ENCODE measurements at regions not wholly inside any gene's neighbourhood (a gene's known extent, or its start where the extent isn't known, plus 50 kb on each side); places are given as distances from the start of the nearest gene placed in this dataset.

DNA sequence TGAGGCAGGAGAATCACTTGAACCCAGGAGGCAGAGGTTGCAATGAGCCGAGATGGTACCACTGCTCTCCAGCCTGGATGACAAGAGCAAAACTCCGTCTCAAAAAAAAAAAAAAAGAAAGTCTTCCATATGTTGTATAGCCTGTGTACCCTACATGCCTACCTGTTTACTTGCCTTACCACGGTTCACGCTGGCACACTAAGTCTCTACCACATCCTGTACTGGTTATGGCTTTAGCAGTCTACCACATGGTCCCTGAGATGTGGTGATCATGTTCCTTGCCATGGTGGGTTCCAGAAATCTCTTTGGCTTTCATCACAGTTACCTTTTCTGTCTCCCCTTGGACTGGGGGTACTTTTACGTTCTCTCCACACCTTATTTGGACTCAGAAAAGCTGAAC is 63.8 kb upstream of the TBC1D5 start:
- TF ChIP-seq, protein P1, sequence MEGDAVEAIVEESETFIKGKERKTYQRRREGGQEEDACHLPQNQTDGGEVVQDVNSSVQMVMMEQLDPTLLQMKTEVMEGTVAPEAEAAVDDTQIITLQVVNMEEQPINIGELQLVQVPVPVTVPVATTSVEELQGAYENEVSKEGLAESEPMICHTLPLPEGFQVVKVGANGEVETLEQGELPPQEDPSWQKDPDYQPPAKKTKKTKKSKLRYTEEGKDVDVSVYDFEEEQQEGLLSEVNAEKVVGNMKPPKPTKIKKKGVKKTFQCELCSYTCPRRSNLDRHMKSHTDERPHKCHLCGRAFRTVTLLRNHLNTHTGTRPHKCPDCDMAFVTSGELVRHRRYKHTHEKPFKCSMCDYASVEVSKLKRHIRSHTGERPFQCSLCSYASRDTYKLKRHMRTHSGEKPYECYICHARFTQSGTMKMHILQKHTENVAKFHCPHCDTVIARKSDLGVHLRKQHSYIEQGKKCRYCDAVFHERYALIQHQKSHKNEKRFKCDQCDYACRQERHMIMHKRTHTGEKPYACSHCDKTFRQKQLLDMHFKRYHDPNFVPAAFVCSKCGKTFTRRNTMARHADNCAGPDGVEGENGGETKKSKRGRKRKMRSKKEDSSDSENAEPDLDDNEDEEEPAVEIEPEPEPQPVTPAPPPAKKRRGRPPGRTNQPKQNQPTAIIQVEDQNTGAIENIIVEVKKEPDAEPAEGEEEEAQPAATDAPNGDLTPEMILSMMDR (IDR thresholded peaks at IDR 0.05), result no peak
- TF ChIP-seq POLR2A (IDR thresholded peaks at IDR 0.05), result no peak
